ENCODE measurements at regions not wholly inside any gene's neighbourhood (a gene's known extent, or its start where the extent isn't known, plus 50 kb on each side); places are given as distances from the start of the nearest gene placed in this dataset.

DNA sequence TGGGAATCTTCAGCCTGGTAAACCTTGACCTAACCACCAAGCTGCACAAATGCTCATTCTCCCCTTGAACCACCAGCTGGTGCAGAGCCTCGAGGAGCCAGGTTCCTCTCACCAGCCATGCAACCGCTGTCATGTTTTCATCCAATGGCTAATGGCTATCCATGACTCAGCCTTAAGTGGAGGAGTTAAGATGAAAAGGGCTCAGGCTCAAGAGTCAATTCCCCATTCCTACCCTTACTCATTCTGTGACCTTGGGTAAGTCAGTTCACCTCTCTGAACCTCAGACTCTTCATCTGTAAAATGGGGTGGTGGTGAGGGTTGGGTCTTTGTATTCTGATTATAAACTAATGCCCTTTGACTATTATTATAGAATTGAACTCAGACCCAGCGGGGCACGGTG, 515.6 kb downstream of the SHQ1 start:
- no peak overlapping the region for H3K27ac ChIP-seq
- TF ChIP-seq CTCF (IDR thresholded peaks at IDR 0.05) (no peak), ZFX (IDR thresholded peaks at IDR 0.05; ENCODE audit: borderline replicate concordance) (no peak)

GRCh38 chr3:72332036-72332435, 516.2 kb downstream of the SHQ1 start:
- H3K27ac ChIP-seq, result no peak overlapping the region
- no peak for TF ChIP-seq CTCF (IDR thresholded peaks at IDR 0.05)
- TF ChIP-seq ZFX (IDR thresholded peaks at IDR 0.05; ENCODE audit: borderline replicate concordance), result no peak

GRCh38 chr3:72331076-72331475, 517.2 kb downstream of the SHQ1 start:
- TF ChIP-seq CTCF (IDR thresholded peaks at IDR 0.05) (no peak), ZFX (IDR thresholded peaks at IDR 0.05; ENCODE audit: borderline replicate concordance) (no peak)

DNA sequence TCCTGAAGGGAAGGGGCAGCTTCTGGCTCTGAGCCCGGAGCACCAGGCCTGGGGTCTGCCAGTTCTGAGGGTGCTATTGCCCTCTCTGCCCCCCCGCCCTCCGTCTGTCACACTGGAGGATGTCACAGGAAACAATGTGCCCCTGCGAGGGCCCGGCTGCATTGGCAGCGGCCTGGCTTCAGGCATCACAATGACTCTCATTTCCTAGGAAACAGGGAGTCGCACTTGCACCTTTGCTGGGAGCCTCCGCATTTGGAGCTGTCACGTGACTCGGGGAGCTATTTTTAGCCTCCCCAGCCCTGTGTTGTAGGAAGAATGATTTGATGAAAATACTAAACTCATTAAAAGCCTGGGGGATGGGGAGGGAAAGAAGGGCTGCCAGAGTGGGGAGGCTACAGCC, 518.9 kb downstream of the SHQ1 start:
- no peak for TF ChIP-seq ZFX (IDR thresholded peaks at IDR 0.05; ENCODE audit: borderline replicate concordance)
- no peak for TF ChIP-seq CTCF (IDR thresholded peaks at IDR 0.05)
- H3K27ac ChIP-seq, result no peak overlapping the region

More at GRCh38 chr3:72331076-72331475, 517.2 kb downstream of the SHQ1 start:
- H3K27ac ChIP-seq, result no peak overlapping the region

DNA sequence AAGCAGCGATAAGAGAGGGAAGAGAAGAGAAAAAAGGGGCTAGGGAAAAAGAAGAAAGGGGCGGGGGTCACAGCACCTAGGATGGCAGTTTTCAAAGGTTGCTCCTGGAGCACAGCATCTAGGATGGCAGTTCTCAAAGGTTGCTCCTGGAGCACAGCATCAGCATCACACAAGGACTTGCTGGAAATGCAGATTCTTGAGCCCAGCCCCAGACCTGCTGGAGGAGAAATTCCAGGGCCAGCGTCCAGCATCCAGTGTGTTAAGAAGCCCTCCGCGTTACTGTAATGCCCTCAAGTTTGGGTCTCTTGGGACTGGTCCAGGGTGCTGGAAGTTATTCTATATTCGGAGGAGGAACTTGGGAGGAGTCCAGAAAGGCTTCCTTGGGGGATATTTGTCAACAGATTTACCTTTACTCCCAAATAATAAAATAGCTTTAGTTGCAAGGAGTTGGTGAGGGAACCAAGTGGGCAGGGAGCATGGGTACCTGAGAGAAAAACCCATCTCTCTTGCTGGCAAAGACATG, 519.4 kb downstream of the SHQ1 start:
- no peak for TF ChIP-seq ZFX (IDR thresholded peaks at IDR 0.05; ENCODE audit: borderline replicate concordance)
- no peak for TF ChIP-seq CTCF (IDR thresholded peaks at IDR 0.05)
- H3K27ac ChIP-seq, result no peak overlapping the region

- H3K27ac ChIP-seq, result no peak overlapping the region
- TF ChIP-seq ZFX (IDR thresholded peaks at IDR 0.05; ENCODE audit: borderline replicate concordance) (no peak), CTCF (IDR thresholded peaks at IDR 0.05) (no peak)
These were observed 521.2 kb downstream of the SHQ1 start for GRCh38 chr3:72327008-72327407.

DNA sequence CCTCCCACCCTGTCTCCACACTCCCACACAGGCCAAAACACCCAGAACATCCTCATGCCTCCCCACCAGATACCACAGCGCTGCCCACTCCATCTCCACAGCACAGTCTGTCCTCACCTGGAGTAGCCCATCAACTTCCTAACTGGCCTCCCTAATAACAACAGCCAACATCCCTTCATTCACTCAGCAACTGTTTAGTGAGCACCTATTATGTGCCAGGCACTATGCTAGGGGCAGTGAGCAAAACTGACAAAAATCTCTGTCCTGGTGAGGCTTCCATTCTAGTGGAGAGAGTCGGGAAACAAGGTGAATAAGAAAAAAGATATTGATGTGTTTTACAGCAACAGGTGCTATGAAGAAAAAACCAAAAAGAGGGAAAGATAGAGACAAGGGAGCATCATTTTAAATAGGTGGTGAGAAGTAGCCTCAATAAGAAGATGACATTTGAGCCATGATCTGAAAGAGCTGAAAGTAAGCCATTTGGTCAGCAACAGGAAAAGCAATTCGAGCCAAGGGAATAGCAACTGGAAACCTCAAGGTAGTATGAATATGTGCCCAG, 523.9 kb downstream of the SHQ1 start:
- TF ChIP-seq ZFX (IDR thresholded peaks at IDR 0.05; ENCODE audit: borderline replicate concordance), result no peak
- TF ChIP-seq CTCF (IDR thresholded peaks at IDR 0.05), result no peak

More for the DNA sequence above, 523.9 kb downstream of the SHQ1 start:
- H3K27ac ChIP-seq, result no peak overlapping the region
